ENCODE measurements at regions not wholly inside any gene's neighbourhood (a gene's known extent, or its start where the extent isn't known, plus 50 kb on each side); places are given as distances from the start of the nearest gene placed in this dataset.

DNA sequence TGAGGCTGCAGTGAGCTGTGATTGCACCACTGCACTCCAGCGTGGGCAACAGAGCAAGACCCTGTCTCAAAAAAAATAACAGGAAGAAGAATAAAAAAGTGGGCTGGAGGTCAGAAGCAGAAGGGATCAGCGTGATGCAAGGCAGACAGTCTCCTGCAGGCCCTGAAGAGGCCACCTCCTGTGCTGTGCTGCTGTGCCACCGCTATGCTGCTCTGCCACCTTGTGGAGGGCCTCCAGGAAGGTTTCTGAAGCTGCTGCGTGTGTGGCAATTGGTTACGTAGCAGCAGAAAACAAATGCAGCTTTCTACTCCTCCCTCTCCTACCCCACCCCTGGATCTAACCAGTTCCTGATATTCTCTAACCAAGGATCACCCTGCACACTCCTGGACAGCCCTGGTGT is 815.5 kb downstream of the KCNJ18 start:
- TF ChIP-seq, protein P1, sequence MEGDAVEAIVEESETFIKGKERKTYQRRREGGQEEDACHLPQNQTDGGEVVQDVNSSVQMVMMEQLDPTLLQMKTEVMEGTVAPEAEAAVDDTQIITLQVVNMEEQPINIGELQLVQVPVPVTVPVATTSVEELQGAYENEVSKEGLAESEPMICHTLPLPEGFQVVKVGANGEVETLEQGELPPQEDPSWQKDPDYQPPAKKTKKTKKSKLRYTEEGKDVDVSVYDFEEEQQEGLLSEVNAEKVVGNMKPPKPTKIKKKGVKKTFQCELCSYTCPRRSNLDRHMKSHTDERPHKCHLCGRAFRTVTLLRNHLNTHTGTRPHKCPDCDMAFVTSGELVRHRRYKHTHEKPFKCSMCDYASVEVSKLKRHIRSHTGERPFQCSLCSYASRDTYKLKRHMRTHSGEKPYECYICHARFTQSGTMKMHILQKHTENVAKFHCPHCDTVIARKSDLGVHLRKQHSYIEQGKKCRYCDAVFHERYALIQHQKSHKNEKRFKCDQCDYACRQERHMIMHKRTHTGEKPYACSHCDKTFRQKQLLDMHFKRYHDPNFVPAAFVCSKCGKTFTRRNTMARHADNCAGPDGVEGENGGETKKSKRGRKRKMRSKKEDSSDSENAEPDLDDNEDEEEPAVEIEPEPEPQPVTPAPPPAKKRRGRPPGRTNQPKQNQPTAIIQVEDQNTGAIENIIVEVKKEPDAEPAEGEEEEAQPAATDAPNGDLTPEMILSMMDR (IDR thresholded peaks at IDR 0.05) = peak; percentile 73
- TF ChIP-seq ZFX (IDR thresholded peaks at IDR 0.05; ENCODE audit: borderline replicate concordance) = no peak
